Mesodermal cell (in vitro differentiated cells): ENCODE measurements at regions not wholly inside any gene's neighbourhood (a gene's known extent, or its start where the extent isn't known, plus 50 kb on each side); places are given as distances from the start of the nearest gene placed in this dataset.

Experiments used
- H3K27ac ChIP-seq: 2 replicates; pipeline ENCODE4 v1.7.0; 2013; ENCODE audit warnings: mild to moderate bottlenecking, low read depth, low read length, moderate library complexity; ENCODE audit not compliant: severe bottlenecking
- H3K36me3 ChIP-seq: 2 replicates; pipeline ENCODE4 v1.7.1; 2013; ENCODE audit warnings: mild to moderate bottlenecking, low read length, moderate library complexity; ENCODE audit not compliant: control insufficient read depth, insufficient read depth
- H3K4me1 ChIP-seq: one replicate; pipeline ENCODE4 v1.7.1; 2013; ENCODE audit warnings: mild to moderate bottlenecking, low read length; ENCODE audit not compliant: insufficient read depth, control insufficient read depth, poor library complexity, severe bottlenecking
- H3K4me3 ChIP-seq: 2 replicates; pipeline ENCODE4 v1.7.0; 2013; ENCODE audit warnings: low read length, control low read depth, mild to moderate bottlenecking; ENCODE audit not compliant: insufficient read depth, poor library complexity, severe bottlenecking; ENCODE audit errors: extremely low read depth
- H3K9me3 ChIP-seq: 2 replicates; pipeline ENCODE4 v1.7.1; 2013; ENCODE audit warnings: mild to moderate bottlenecking, low read length, moderate library complexity; ENCODE audit not compliant: control insufficient read depth
- WGBS, 2 experiments: methylation state at CpG; one replicate each; pipeline ENCODE4 v1.1.5; 2013; ENCODE audit warnings: missing lambda C conversion rate in 2 of 2; ENCODE audit not compliant: insufficient coverage in 2 of 2; 5-methylcytosine and 5-hydroxymethylcytosine counted together

DNA sequence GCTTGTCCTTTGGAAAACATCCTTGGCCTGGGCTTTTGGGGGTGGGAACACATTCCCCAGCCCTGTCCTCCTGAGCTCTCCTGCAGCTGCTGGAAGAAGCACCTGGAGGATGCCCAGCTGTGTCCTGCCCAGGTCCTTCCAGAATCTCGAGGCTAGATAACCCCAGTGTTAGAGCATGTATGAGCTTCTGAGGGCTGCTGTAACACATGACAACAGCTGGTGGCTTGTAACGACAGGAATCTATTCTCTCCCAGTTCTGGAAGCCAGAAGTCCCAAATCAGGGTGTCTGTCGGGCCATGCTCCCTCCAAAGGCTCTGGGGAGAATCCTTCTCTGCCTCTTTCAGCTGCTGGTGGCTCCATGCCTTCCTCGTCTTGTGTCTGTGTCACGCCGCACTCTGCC lies 403.6 kb upstream of the C2CD4B start:
- H3K4me3 ChIP-seq, result no peak overlapping the region
- 93% methylated on average over 6 of the region's 6 CpGs for WGBS, 2 experiments

DNA sequence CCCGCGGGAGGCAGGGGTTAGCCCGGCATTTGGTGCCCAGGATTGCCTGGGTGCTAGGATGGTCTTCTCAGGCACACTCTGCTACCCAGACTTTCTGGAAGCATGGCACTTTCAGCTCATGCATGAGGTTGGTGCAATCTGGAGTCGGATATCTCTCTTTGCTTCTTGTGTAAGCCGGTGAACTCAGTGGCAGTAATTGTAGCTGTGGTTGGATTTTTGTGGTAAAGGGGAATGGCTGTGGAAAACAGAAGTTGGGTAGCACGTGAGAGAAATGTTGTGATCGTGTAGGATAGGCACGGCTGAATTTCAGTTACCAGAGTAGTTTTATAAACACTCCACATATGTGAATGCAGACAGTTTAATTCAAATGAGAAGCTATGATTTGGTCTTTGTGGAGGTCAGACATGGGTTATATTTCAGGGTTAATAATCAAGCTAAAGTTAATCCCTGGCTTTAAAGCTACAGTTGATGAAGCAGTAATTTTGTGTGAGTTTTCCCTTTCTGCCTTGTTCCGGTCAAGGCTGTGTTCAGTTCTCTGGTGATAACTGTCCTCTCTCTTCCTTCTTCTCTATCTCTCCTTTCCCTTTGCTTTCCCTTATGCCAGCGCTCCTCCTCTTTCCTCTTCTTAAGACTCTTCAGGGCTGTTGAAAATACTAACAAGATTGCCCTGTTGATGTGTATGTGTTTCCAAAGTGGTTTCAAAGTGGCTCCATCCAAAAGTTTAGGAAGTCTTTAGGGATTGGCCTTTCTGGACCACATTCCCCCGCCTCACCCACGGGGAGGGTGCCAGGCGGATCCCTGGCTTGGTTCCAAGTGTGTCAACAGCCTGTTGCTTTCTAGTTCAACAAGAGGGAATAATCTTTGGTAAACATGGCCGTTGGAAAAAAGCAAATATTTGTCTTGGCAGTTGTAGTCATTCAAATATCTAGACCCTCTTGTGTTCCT lies 404.6 kb upstream of the C2CD4B start:
- WGBS, 2 experiments, result 90 to 99% methylated on average over 8 to 10 of the region's 14 CpGs
- Histone ChIP-seq H3K9me3 (no peaks in the 10 kb centered on the region), H3K36me3 (no peaks in the 10 kb centered on the region), H3K4me3 (no peak overlapping the region), H3K27ac (no peak overlapping the region), H3K4me1 (peaks cover 3% of the 10 kb centered on the region)

More for the DNA sequence above, 403.6 kb upstream of the C2CD4B start:
- H3K27ac ChIP-seq, result no peak overlapping the region
- H3K4me1 ChIP-seq, result peaks cover 3% of the 10 kb centered on the region
- no peaks in the 10 kb centered on the region for H3K36me3 ChIP-seq
- no peaks in the 10 kb centered on the region for H3K9me3 ChIP-seq

DNA sequence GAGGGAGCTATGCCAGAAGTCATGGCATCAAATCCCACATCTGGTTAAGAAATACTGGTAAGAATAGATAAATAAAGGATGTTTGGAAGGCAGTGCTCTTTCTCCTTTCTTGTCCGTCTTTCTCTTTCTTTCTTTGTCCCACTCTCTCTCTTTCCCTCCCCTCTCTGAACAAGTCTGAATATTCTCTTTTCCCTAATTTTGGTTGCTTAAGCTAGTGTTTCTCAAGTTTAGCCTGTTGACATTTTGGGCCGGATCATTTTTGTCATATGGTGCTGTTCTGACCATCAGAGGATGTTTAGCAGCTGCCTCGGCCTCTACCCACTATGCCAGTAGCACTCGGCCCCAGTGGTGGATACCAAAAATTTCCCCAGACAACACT lies 405.3 kb upstream of the C2CD4B start:
- Histone ChIP-seq H3K4me3 (no peak overlapping the region), H3K36me3 (no peaks in the 10 kb centered on the region), H3K9me3 (no peaks in the 10 kb centered on the region), H3K4me1 (peaks cover 3% of the 10 kb centered on the region), H3K27ac (no peak overlapping the region)
- WGBS, 2 experiments, result 93 to 94% methylated on average over 2 to 4 of the region's 4 CpGs

DNA sequence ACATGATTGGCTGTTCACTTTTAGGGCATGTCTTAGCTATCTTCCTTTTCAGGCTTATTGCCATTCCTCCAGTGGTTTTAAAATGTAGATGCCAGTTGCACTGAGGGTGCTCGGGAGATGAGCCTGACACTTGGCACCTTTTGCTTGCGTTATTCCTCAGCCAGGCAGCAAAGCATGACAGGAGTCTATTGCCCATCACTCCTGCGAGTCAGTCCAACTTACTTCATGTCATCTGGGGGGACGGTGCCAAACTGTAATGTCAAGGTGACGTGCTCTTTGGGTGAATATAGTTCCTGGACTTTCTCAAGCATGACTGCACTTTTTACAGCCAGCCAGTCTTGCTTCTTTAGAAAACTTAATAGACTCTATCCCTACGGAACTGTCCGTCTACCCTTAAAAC lies 406.0 kb upstream of the C2CD4B start:
- WGBS, 2 experiments, result 94% methylated on average over 4 to 5 of the region's 7 CpGs
- peaks cover 3% of the 10 kb centered on the region for H3K4me1 ChIP-seq
- H3K4me3 ChIP-seq, result no peak overlapping the region
- H3K9me3 ChIP-seq, result no peaks in the 10 kb centered on the region
- no peaks in the 10 kb centered on the region for H3K36me3 ChIP-seq
- no peak overlapping the region for H3K27ac ChIP-seq

DNA sequence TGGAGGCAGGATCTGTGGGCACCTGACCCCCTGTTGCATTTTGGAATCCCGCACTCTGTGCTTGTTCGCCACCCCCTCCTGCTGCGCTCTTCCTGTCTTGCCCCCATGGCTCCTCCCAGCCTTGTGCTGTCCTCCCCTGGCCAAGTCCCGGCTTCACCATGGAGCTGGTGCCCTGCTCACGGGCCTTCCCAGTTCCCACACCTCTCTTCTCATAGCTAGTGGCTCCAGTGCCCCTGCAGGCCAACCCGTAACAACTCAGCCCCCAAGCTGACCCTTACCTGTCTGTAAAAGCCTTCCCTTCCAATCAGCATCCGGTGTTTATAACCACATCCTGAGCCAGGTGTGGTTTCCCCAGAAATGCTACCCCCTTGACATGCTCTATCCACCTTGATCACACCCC lies 407.7 kb upstream of the C2CD4B start:
- H3K9me3 ChIP-seq, result no peaks in the 10 kb centered on the region
- 79 to 89% methylated on average over 7 of the region's 7 CpGs for WGBS, 2 experiments
- H3K27ac ChIP-seq, result no peak overlapping the region
- no peak overlapping the region for H3K4me3 ChIP-seq
- H3K4me1 ChIP-seq, result no peaks in the 10 kb centered on the region
- no peaks in the 10 kb centered on the region for H3K36me3 ChIP-seq

DNA sequence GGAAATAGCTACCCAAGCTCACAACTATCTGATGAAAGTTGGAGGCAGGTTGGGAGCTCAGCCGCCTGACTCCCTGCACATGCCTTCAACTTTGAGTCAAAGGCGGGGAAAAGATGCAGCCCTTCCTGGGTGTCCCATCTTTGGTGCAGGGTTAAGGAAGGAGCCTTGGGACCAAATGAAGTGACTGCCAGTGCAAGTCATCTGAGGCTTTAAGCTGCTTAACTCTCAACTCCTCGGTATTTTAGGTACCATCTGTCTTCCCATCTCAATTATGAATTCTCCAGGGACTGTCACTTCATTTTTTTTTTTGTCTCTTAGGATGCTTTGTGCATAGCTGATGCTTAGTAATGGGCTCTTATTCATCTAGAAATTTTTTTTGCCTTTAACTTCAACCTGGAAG lies 408.8 kb upstream of the C2CD4B start:
- WGBS, 2 experiments, result 89 to 100% methylated on average over 1 to 2 of the region's 3 CpGs

DNA sequence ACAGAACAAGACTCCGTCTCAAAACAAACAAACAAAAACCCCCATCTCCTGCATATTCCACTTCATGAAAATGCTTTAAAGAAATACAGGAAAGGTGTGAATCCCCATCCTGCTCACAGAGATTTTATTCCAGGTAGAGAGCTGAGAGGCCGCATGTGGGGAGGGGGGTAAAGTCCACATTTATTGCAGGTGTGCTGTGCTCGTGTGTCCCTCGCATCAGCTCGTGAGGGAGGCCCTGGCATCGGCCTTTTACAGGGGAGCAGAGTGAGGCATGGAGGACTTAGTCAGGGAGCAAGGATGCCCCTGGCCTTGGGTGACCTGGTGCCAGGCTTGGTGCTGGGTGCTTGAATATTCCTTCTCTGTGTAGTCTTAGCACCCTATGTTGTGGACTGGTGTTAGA lies 413.5 kb upstream of the C2CD4B start:
- Histone ChIP-seq H3K4me1 (no peaks in the 10 kb centered on the region), H3K9me3 (no peaks in the 10 kb centered on the region), H3K27ac (no peak overlapping the region), H3K36me3 (no peaks in the 10 kb centered on the region), H3K4me3 (no peak overlapping the region)
- 88 to 97% methylated on average over 5 of the region's 6 CpGs for WGBS, 2 experiments

More for the DNA sequence above, 408.8 kb upstream of the C2CD4B start:
- H3K9me3 ChIP-seq, result no peaks in the 10 kb centered on the region
- H3K36me3 ChIP-seq, result no peaks in the 10 kb centered on the region
- H3K4me1 ChIP-seq, result no peaks in the 10 kb centered on the region
- H3K27ac ChIP-seq, result no peak overlapping the region
- no peak overlapping the region for H3K4me3 ChIP-seq

DNA sequence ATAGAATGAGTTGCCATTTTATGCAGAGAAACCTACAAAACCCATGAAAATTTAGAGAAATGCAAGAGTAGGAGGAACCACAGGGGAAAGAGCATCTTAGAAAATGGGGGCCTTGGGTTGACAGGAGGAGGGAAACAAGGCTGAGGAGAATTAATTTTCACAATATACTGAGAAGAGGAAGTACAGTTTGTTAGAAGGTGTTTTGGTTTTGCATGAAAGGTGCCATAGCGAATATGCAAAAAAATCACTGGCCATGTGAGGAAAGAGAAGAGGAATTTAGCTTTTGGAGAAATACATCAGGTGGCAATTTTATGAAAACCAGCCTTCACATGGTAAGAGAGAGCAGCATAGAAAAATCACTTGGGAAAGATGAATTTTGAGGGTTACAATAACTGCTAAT lies 413.9 kb upstream of the C2CD4B start:
- H3K27ac ChIP-seq, result no peak overlapping the region
- H3K4me1 ChIP-seq, result no peaks in the 10 kb centered on the region
- H3K36me3 ChIP-seq, result no peaks in the 10 kb centered on the region
- H3K4me3 ChIP-seq, result no peak overlapping the region
- H3K9me3 ChIP-seq, result no peaks in the 10 kb centered on the region
- 92 to 100% methylated on average over 1 of the region's 1 CpG for WGBS, 2 experiments

DNA sequence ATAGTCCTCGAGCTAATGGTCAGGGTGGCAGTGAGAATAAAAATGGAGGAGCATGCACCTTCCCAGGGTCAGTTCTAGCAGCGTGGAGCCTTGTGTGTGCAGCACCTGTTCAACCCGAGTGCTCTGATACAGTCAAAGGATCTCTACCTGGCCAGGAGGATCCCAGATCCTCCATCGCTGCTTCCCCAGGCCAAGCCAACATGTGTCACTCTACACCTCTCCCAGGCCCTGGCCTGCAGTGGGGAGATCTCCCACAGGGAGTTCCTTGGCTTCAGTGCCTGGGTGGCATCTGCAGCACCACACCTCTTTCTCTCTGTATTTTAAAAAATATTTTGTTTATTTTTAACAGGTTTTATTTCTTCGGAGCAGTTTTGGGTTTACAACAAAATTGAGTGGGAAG lies 414.8 kb upstream of the C2CD4B start:
- no peaks in the 10 kb centered on the region for H3K9me3 ChIP-seq

DNA sequence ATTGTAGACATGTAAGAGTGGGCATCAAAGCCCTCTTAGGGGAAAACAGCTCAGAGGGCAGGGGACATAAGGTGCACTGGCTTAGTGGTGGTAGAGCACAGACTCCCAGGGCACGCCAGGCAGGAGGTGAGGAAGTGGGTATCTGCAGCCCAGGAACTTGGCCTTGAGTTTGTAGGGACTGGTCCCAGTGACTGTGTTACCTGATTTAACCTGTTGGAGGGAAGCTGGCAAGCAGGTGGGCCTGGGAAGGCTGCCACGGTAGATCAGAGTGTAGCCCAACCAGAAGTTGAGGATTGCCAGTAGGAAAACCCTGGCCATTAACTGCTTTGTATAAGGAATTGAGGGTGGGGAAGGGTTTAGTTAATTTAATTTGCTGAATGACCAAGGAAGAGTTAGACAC lies 417.5 kb upstream of the C2CD4B start:
- Histone ChIP-seq H3K9me3 (no peaks in the 10 kb centered on the region), H3K36me3 (no peaks in the 10 kb centered on the region), H3K27ac (no peak overlapping the region), H3K4me1 (no peaks in the 10 kb centered on the region), H3K4me3 (no peak overlapping the region)
- WGBS, 2 experiments, result 74 to 83% methylated on average over 2 of the region's 2 CpGs

More for the DNA sequence above, 414.8 kb upstream of the C2CD4B start:
- Histone ChIP-seq H3K4me3 (no peak overlapping the region), H3K4me1 (no peaks in the 10 kb centered on the region), H3K36me3 (no peaks in the 10 kb centered on the region), H3K27ac (no peak overlapping the region)
- WGBS, 2 experiments, result 88 to 90% methylated on average over 3 to 4 of the region's 5 CpGs
